ENCODE measurements at regions not wholly inside any gene's neighbourhood (a gene's known extent, or its start where the extent isn't known, plus 50 kb on each side); places are given as distances from the start of the nearest gene placed in this dataset.

DNA sequence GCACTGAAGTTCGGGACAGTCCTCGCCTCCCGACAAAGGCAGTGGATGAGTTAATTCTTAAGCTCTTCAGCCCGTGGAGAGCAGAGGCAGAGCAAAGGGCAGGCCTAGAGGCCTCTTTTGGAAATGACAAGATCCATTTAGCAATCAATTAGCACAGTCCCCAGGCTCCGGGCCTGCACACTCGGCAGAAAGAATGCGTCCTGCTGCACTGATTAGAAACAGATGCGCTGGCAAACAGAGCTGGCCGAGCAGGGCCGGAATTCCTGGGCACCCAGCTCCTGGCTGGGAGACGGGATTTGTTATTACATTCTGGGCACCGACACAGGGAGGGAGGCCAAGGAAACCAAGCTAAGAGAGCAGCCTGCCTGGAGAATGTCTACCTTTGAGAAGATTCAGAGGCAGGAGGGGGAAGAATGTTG is 162.9 kb downstream of the COPRS start:
- peak; percentile 34 for ATAC-seq
- DNase-seq, result peak; percentile 29 to 66 (median 33)
- H3K9me3 ChIP-seq, result no peaks in the 10 kb centered on the region
- no peaks in the 10 kb centered on the region for H3K36me3 ChIP-seq (ENCODE audit: low read depth)
- TF ChIP-seq, protein P1, sequence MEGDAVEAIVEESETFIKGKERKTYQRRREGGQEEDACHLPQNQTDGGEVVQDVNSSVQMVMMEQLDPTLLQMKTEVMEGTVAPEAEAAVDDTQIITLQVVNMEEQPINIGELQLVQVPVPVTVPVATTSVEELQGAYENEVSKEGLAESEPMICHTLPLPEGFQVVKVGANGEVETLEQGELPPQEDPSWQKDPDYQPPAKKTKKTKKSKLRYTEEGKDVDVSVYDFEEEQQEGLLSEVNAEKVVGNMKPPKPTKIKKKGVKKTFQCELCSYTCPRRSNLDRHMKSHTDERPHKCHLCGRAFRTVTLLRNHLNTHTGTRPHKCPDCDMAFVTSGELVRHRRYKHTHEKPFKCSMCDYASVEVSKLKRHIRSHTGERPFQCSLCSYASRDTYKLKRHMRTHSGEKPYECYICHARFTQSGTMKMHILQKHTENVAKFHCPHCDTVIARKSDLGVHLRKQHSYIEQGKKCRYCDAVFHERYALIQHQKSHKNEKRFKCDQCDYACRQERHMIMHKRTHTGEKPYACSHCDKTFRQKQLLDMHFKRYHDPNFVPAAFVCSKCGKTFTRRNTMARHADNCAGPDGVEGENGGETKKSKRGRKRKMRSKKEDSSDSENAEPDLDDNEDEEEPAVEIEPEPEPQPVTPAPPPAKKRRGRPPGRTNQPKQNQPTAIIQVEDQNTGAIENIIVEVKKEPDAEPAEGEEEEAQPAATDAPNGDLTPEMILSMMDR (IDR thresholded peaks at IDR 0.05), result no peak
- H3K4me1 ChIP-seq (ENCODE audit: low read depth), result no peaks in the 10 kb centered on the region
- intact Hi-C loops (cut with DNase I, micrococcal nuclease), result loop anchor here in 1 of 2 donors (5.0 kb wide), 1 partner anchor 139 kb away; no protein-coding TSS in a partner anchor
- no peak overlapping the region for H3K4me3 ChIP-seq

DNA sequence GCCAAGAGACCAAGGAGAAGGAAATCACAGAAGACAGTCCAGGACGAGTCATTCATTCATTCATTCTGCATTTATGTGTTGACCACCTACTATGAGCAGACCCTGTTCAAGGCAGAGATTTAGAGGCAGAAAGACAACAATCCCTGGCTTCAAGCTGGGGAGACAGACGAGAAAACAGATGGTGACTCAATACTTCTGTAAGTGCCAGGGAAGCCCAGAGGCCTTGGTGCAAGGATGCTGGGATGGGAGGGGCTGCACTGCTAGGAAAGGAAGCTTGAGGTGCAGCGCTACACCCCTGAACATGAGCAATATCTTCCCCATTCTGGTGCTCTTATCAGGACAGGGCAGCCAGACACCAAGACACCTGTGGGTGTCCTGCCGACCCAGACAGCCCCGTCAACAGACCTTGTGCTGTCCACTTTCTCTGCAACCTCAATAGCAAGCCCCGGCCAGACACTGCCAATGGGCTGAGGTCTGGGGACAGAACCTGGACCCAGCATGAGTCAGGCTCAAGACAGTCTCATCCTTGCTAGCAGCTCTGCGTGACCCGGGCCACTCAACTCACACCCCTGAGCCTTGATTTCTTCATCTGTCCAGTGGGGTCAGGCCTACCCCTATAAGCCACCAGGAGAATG is 163.5 kb downstream of the COPRS start:
- Histone ChIP-seq H3K36me3 (ENCODE audit: low read depth) (no peaks in the 10 kb centered on the region), H3K4me1 (ENCODE audit: low read depth) (no peaks in the 10 kb centered on the region), H3K4me3 (no peak overlapping the region), H3K9me3 (no peaks in the 10 kb centered on the region)
- DNase-seq, result no peak
- intact Hi-C loops (cut with DNase I, micrococcal nuclease), result loop anchor here in 1 of 2 donors (5.0 kb wide), 1 partner anchor 138 kb away; no protein-coding TSS in a partner anchor
- TF ChIP-seq, protein P1 (IDR thresholded peaks at IDR 0.05), result no peak
- no peak for ATAC-seq

DNA sequence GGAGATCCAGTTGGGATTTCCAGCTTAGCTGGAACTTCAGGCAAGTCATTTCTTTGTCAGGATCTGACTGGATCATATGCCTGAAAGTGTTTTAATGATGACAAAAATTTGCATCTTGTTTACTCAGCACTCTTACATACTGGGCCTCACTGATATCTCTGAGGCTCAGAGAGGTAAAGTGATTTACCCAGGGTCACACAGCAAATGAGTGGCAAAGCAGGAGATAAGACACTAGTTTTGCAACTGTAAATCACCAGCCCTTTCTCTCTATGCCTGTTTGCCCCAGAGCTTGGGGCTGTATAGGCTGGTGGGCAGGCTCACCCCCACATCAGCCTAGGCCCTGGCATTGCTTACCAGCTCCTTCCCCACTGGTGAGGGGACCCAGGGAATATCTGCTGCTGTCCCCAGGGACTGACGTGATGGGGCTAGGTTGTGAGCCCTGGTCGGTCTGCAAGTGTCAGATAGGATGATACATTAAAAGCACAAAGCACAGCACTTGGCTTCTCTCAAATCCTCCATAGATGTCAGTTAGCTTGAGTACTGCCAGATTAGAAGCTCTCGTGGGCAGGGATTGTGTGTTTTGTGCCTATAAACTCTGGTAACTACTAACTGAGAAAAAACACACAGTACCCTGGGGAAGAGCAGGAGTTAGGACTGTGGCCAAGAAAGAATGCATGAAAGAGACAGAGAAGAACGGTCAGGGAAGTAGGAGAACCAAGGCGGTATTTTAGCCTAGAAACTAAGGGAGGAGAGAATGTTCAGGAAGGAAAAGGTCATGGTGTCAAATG is 165.4 kb downstream of the COPRS start:
- Histone ChIP-seq H3K4me3 (no peak overlapping the region), H3K36me3 (ENCODE audit: low read depth) (no peaks in the 10 kb centered on the region), H3K4me1 (ENCODE audit: low read depth) (no peaks in the 10 kb centered on the region), H3K9me3 (no peaks in the 10 kb centered on the region)
- DNase-seq, result no peak
- TF ChIP-seq, protein P1 (IDR thresholded peaks at IDR 0.05), result no peak
- ATAC-seq, result no peak
- intact Hi-C loops (cut with DNase I, micrococcal nuclease), result no loop called here

GRCh38 chr17:31692632-31693031 is 166.4 kb downstream of the COPRS start:
- Histone ChIP-seq H3K4me1 (ENCODE audit: low read depth) (no peaks in the 10 kb centered on the region), H3K36me3 (ENCODE audit: low read depth) (no peaks in the 10 kb centered on the region), H3K9me3 (no peaks in the 10 kb centered on the region), H3K4me3 (no peak overlapping the region)
- TF ChIP-seq, protein P1 (IDR thresholded peaks at IDR 0.05), result no peak
- intact Hi-C loops (cut with DNase I, micrococcal nuclease), result no loop called here
- no peak for ATAC-seq
- DNase-seq, result no peak

DNA sequence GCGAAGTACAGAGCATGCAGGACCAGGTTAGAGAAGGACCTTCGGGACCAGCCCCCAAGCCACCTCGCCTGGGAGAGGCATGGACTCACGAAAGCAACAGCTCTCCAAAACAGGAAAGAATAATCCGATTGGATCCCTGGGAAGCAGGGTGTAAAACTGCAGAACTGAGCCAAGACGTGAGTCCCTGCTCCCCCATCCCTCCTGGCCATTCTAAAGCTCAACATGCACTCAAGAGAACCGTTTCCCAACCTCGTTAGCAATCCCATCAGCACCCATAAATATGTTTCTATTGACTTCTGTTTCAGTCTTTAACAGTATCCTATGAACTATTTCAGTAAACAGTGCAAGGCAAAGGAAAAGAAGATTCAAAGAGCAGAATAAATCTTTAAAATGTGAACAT is 167.0 kb downstream of the COPRS start:
- H3K4me1 ChIP-seq (ENCODE audit: low read depth), result no peaks in the 10 kb centered on the region
- ATAC-seq (no peak), DNase-seq (no peak)
- H3K4me3 ChIP-seq, result no peak overlapping the region
- TF ChIP-seq, protein P1 (IDR thresholded peaks at IDR 0.05), result no peak
- H3K9me3 ChIP-seq, result no peaks in the 10 kb centered on the region
- H3K36me3 ChIP-seq (ENCODE audit: low read depth), result no peaks in the 10 kb centered on the region
- intact Hi-C loops (cut with DNase I, micrococcal nuclease), result no loop called here

All from mucosa of descending colon (tissue), 3 donors.